NCI-H1417 treated with DMSO at 0.1 percent for 48 hours (cell line): ENCODE measurements at regions not wholly inside any gene's neighbourhood (a gene's known extent, or its start where the extent isn't known, plus 50 kb on each side); places are given as distances from the start of the nearest gene placed in this dataset.

Source experiments
- DNase-seq: peaks from one replicate; lab custom pipeline; 2025; lab: John Stamatoyannopoulos, UW

GRCh38 chr3:64311424-64312061, 86.3 kb upstream of the PRICKLE2 start:
- DNase-seq = no peak

GRCh38 chr3:64308931-64309330, 83.7 kb upstream of the PRICKLE2 start:
- DNase-seq = no peak

GRCh38 chr3:64306745-64307144, 81.5 kb upstream of the PRICKLE2 start:
- no peak for DNase-seq

GRCh38 chr3:64305731-64306130, 80.5 kb upstream of the PRICKLE2 start:
- no peak for DNase-seq

- DNase-seq = no peak
Measured at GRCh38 chr3:64304828-64305410, 79.7 kb upstream of the PRICKLE2 start.

- no peak for DNase-seq
Measured at GRCh38 chr3:64303881-64304280, 78.6 kb upstream of the PRICKLE2 start.

GRCh38 chr3:64303401-64303800, 78.1 kb upstream of the PRICKLE2 start:
- no peak for DNase-seq

- DNase-seq = no peak
Measured at GRCh38 chr3:64301476-64301875, 76.2 kb upstream of the PRICKLE2 start.

GRCh38 chr3:64300790-64301423, 75.6 kb upstream of the PRICKLE2 start:
- no peak for DNase-seq

GRCh38 chr3:64299206-64299605, 73.9 kb upstream of the PRICKLE2 start:
- DNase-seq = no peak

GRCh38 chr3:64297563-64297962, 72.3 kb upstream of the PRICKLE2 start:
- no peak for DNase-seq

GRCh38 chr3:64295594-64295993, 70.3 kb upstream of the PRICKLE2 start:
- no peak for DNase-seq

- DNase-seq = no peak
Measured at GRCh38 chr3:64294771-64295170, 69.5 kb upstream of the PRICKLE2 start.

- DNase-seq = no peak
Measured at GRCh38 chr3:64293121-64293520, 67.9 kb upstream of the PRICKLE2 start.

- no peak for DNase-seq
Measured at GRCh38 chr3:64291956-64292355, 66.7 kb upstream of the PRICKLE2 start.

GRCh38 chr3:64291345-64291744, 66.1 kb upstream of the PRICKLE2 start:
- DNase-seq = no peak

- no peak for DNase-seq
Measured at GRCh38 chr3:64290864-64291263, 65.6 kb upstream of the PRICKLE2 start.

GRCh38 chr3:64290161-64290560, 64.9 kb upstream of the PRICKLE2 start:
- no peak for DNase-seq

GRCh38 chr3:64289622-64290021, 64.4 kb upstream of the PRICKLE2 start:
- no peak for DNase-seq

GRCh38 chr3:64278625-64279024, 53.4 kb upstream of the PRICKLE2 start:
- no peak for DNase-seq

GRCh38 chr3:64276131-64276530, 50.9 kb upstream of the PRICKLE2 start:
- no peak for DNase-seq
